Activated T-cell treated with anti-CD3 and anti-CD28 coated beads, Interleukin-2, amount 50 U/mL, for 48 hours (primary cell): ENCODE measurements at regions not wholly inside any gene's neighbourhood (a gene's known extent, or its start where the extent isn't known, plus 50 kb on each side); places are given as distances from the start of the nearest gene placed in this dataset.
"Not testable (repeated sequence)": the region's sequence is repeated elsewhere in the genome, so short reads cannot be mapped to it uniquely, and the experiment has no call there.

ENCODE experiments used
- DNase-seq, 2 experiments: peaks; one replicate each; pipeline ENCODE4 v3.0.0-alpha.2; 2020

DNA sequence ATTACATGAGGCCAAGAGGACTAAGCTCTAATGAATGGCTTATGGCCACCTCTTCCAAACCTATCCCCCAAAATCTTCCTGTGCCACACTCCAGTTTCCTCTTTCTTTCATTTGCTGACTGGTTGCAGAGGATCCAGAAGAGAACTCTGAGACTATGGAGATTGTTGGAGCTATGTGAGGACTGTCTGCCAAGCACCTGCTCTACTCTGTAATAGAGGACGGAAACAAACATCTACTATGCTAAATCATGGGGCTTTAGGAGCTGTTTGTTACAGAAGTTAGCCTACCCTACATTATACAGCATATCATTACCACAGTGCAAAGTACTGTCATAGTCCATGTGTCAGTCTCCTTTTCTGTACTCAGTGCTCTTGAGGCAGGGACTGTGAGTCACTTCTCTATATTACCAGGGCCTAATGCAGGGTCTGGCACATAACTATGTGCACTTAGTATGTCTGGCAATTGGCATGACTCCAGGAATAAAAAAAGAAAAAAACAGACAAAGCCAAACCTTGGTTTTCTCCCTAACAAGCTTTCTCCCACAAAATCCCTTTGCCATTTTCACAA lies 95.1 kb downstream of the RPAP3 start:
- no peak for DNase-seq

- DNase-seq, result no peak
These were observed 96.0 kb downstream of the RPAP3 start for GRCh38 chr12:47609806-47610205.

DNA sequence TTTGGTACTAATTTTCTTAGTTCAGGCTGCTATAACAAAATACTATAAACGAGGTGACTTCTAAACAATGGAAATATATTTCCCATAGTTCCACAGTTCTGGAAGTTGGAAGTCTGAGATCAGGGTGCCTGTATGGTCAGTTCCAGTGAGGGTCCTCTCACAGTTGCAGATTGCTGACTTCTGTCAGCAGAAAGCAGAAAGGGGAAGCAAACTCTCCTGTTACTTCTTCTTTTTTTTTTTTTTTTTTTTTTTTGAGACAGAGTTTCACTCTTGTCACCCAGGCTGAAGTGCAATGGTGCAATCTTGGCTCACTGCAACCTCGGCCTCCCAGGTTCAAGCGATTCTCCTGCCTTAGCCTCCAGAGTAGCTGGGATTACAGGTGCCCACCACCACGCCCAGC lies 97.2 kb downstream of the RPAP3 start:
- not testable (repeated sequence) for DNase-seq

DNA sequence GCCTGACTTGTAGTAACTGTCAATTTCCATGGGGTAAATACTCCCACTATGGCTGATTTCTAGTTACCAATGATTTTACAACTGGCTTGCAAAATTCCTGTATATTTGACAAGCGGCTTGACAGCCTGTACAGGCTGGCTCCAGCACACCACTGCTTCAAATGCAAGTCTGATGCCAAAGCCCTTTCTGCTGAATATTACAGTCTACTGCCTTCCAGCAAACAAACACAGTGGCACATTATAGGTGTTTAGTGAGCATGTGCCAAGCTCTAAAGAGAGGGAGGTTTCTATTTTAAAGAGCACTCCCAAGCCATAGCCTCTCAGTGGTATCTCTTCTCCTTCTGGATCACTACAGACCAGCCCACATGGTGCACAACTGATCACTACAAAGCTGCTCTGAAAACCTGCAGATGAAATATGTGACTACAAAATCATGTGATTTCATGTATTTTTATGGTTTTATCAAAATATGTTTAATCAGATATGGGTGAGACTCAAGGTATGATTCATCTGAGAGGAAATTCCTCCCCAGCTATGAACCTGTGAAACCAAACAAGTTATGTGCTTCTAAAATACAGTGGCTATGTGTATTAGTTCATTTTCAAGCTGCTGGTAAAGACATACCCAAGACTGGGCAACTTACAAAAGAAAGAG lies 101.5 kb downstream of the RPAP3 start:
- no peak for DNase-seq

DNA sequence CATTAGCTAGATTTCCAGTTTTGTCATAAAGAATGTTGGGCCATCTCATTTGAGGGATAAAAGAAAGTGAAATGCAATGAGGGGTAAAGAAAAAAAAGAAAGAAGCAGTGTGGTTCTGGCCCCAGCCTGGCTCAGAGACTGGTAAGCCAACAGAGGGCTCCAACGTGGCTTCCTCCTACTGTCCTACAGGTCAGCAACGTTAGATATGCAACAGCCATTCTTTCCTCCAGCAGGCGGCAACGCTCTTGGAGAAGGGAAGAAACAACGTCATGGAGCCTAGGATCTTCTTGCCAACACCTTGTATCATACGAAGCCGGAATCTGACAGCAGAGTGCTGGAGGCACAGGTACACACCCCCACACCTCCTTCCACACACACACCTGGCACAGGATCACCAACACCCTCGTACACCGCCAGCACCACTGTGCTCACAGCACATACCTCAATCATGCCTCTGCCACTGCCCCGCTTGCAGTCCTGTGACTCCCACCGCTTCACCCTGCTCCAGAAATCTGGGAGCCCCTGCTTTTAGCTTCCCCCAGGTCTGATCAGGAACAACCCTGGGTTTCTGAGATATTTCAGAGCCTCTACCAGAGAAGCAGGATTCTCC lies 102.8 kb downstream of the RPAP3 start:
- no peak for DNase-seq

- DNase-seq, result no peak
These were observed 103.5 kb downstream of the RPAP3 start for GRCh38 chr12:47602325-47602724.

GRCh38 chr12:47601071-47601470 lies 104.8 kb downstream of the RPAP3 start:
- no peak for DNase-seq

DNA sequence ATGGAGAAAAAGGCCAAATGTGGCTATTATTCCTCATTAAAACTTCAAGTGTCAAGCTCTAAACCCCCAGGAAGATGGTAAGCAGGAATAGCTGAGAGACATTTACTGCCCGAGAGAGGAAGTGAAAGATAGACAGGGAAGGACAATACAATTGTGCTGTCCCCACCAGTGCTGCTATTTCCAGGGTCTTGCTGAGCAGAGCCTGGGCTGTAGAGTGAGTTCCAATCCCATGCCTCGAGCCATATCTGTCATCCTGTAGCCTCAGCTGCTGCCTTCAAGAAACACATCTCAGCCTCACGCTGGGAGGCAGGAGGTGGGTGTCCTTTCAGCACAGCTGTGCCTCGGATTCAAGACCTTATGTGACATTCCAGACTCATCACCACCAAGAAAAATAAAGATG lies 114.0 kb downstream of the RPAP3 start:
- DNase-seq, result no peak

- no peak for DNase-seq
These were observed 114.5 kb downstream of the RPAP3 start for GRCh38 chr12:47591361-47591791.

GRCh38 chr12:47590771-47591360 lies 115.0 kb downstream of the RPAP3 start:
- DNase-seq, result no peak

GRCh38 chr12:47586952-47587669 lies 118.7 kb downstream of the RPAP3 start:
- no peak for DNase-seq

GRCh38 chr12:47585507-47585906 lies 120.3 kb downstream of the RPAP3 start:
- DNase-seq, result no peak

- DNase-seq, result no peak
These were observed 127.0 kb downstream of the RPAP3 start for GRCh38 chr12:47578836-47579235.

DNA sequence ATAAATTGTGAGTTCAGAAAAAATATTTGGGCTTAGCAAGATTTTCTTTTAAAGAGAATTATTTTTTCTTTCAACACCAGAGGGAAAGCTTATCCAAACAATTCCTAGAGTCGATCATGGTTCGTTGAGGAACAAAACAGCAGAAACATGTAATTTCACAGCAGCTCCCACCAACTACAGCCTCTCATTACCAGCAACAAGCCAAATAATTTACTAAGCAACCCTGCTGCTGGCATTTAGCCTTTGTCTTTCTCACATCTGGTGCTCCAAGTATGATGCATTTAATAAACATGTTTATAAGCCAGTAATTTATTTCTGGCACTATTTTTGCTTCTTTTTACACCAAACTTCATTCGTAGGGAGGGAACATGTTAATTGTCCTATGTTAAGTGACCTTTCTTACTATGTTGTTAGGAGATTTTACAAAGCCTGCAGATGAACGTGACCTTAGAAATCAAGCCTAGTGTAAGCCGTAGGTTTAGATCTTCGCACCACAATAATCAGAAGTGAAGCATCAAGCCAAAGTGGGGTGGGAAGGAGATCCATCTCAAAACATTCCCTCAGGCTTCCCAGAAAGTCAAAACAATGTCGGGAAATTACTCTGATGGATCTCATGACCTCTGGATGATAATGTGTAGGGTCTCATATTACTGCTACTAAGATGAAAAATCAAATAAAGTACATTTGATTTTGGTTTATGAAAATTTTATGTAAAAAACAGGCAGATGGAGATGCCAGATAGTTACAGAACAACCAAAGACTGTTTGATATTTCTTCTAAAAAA lies 128.4 kb downstream of the RPAP3 start:
- no peak for DNase-seq

DNA sequence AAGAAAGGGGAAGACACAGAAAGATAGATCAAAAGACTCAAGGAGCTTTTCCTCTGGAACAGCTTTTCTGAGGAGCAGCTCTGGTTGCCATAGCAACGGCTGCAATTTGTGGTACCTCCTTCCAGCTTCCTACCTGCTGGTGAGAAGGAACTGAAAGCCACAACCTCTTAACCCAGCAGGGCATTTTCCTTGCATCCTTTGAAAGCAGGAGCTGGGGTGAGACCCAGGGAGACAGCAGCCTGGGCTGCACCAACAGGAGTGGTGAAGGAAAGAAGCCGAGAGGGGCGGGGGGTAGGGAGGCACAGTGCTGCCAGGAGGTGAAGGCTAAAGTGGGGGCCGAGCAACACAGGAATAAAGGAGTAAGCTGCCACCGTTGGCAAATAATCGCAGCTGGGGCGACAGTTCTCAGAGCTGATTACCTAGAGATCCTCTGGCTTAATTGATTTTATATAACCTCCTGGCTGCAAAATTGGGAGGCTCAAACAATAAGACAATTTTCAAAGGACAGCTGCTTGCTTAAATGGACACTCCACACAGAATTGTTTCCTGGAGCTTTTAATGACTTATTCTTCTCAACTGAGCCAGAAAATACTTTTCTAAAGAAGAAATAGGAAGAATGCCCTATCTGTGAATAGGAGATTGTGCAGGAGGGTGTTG lies 129.4 kb downstream of the RPAP3 start:
- no peak for DNase-seq

DNA sequence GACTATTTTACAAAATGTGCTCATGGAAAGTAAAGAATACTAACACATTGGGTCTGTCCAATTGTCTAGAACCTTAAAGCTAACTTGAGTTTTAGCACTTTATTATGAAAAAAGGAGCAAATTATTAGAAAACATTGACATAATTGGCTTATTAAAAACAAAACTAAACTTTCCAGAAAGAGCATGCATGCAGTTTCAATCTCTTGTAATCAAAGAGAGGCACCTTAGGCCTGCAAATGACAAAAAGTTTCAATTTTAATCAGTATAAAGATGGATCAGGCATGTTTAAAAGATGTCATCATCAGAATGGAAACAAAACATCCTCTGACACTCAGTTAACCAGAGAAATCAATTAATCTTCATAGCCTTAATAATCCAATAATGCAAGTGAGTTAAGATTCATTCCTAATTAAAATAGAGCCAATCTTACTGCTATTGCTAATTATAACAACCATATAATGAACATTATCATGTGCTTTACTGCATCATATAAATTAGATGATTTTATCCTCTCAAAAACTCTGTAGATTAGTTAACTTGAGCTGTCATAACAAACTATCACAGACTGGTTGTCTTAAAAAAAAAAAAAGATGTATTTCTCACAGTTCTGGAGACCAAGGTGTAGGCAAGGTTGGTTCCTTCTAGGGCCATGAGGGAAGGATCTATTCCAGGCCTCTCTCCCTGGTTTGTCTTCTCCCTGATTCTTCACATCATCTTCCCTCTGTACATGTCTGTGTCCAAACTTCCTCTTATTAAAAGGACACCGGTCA lies 131.4 kb downstream of the RPAP3 start:
- no peak for DNase-seq

GRCh38 chr12:47573146-47573659 lies 132.6 kb downstream of the RPAP3 start:
- no peak for DNase-seq

DNA sequence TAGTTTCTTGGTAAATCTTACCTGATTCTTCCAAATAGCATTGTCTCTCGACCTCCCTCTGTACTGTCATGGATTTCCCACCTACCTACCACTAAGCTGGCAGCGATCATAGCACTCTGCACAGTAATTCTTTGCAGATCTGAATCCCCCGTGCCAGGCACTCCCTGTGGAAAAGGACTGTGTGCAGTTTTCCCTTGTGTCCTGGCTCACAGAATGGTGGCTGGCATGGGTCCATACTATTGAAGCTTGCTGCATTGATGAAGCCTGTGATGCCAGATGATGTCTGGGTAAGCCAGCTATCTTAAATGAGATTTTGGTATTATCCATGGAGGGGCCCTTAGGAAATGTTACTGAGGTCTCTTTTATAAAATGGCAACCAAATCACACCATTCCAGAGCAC lies 135.7 kb downstream of the RPAP3 start:
- DNase-seq, result no peak

DNA sequence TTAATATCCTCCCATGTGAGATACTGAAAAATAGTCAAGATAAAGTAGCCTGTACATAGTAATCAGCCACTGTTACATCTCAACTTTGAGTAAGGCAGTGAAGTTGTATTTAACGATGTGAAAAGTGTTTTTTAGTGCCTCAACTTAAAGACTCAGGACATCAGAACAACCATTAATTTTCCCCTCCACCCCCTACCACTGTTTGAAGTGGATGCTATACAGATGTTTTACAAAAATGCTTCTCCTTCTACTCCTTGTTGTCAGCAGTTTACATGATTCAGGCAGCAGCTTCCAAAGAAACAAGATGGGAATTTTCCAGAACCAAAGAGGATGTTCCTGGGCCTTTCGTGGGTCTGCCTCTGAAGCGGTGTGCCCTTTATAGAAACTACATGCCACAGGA lies 143.6 kb downstream of the RPAP3 start:
- DNase-seq, result no peak

GRCh38 chr12:47561746-47562145 lies 144.1 kb downstream of the RPAP3 start:
- DNase-seq, result no peak

DNA sequence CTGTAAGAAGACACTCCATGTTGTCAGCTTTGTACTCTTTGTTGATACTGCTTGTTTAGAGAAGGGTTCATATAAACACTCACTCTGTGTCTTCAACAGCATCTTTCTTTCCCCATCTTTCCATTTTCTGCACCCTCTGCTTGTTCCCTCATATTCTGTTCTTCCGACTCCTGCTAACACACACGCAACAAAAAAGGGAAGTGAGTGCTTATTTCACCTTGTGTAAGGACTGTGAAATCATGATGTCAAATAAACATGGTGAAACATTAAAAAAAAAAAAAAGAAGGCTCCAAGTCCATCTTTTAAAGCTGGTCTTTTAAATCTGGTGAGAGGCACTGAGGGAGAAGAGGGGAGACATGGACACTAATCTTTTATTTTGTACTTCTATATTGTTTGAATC lies 145.4 kb downstream of the RPAP3 start:
- DNase-seq, result no peak
